ENCODE measurements at regions not wholly inside any gene's neighbourhood (a gene's known extent, or its start where the extent isn't known, plus 50 kb on each side); places are given as distances from the start of the nearest gene placed in this dataset.
A peak's percentile ranks its signal among the peaks of the same experiment; 100 is the strongest.

DNA sequence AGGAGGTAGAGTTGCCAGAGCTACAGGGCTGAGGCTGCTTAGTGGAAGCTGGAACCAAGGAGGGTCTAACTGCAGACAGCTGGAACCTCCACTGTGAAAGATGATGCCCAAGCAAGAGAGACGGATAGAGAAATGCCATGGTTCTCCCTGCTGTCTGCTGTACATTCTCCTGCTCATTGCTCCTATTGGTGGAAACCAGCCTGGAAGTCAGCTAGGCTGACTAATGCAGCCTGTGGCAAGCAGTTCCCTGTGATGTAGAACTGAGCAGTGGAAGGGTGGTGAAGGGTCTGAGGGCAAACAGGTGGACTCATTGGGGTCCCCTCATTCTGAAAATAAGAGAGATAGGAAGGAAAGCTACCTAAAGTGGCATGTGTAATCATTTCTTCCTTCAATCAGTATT, 563.6 kb downstream of the SLC4A3 start:
- WGBS, 2 donors, result 0 to 50% methylated on average over 1 of the region's 1 CpG
- intact Hi-C loops (cut with DNase I), result no loop called here
- Histone ChIP-seq H3K27ac (no peak overlapping the region), H3K4me3 (no peak overlapping the region), H3K27me3 (no peaks in the 10 kb centered on the region), H3K4me1 (no peaks in the 10 kb centered on the region), H3K36me3 (replicated peaks in 1 of 2; ENCODE audit: insufficient read depth in 1 of 2, low read depth in 2 of 2) (no peaks in the 10 kb centered on the region), H3K9me3 (no peaks in the 10 kb centered on the region)
- DNase-seq (no peak), ATAC-seq (no peak)
- TF ChIP-seq, protein P1, sequence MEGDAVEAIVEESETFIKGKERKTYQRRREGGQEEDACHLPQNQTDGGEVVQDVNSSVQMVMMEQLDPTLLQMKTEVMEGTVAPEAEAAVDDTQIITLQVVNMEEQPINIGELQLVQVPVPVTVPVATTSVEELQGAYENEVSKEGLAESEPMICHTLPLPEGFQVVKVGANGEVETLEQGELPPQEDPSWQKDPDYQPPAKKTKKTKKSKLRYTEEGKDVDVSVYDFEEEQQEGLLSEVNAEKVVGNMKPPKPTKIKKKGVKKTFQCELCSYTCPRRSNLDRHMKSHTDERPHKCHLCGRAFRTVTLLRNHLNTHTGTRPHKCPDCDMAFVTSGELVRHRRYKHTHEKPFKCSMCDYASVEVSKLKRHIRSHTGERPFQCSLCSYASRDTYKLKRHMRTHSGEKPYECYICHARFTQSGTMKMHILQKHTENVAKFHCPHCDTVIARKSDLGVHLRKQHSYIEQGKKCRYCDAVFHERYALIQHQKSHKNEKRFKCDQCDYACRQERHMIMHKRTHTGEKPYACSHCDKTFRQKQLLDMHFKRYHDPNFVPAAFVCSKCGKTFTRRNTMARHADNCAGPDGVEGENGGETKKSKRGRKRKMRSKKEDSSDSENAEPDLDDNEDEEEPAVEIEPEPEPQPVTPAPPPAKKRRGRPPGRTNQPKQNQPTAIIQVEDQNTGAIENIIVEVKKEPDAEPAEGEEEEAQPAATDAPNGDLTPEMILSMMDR (IDR thresholded peaks at IDR 0.05), result no peak
- no peak for TF ChIP-seq POLR2A (IDR thresholded peaks at IDR 0.05)

DNA sequence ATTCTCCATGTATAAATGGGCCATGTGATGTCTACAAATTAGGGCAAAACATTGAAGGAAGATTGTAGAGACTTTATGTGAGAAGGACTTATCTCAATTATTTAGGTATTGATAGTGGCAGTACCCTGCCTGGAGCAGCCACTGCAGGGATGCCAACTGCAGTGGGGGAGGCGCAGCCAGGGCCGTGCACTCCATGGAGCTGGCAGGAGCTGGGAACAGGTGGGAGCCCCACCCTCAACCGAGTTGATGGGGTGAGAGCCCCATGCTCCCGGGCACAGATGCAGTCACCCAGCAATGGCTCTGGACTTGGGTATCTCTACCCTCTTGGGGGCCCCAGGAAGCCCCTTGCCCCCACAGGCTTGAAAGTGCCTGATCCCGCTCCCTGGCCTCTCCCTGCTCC, 564.3 kb downstream of the SLC4A3 start:
- intact Hi-C loops (cut with DNase I), result no loop called here
- Histone ChIP-seq H3K27me3 (no peaks in the 10 kb centered on the region), H3K4me1 (no peaks in the 10 kb centered on the region), H3K4me3 (no peak overlapping the region), H3K27ac (no peak overlapping the region), H3K36me3 (replicated peaks in 1 of 2; ENCODE audit: insufficient read depth in 1 of 2, low read depth in 2 of 2) (no peaks in the 10 kb centered on the region), H3K9me3 (no peaks in the 10 kb centered on the region)
- ATAC-seq, result no peak
- 87 to 92% methylated on average over 3 to 5 of the region's 5 CpGs for WGBS, 2 donors
- no peak for DNase-seq
- no peak for TF ChIP-seq POLR2A (IDR thresholded peaks at IDR 0.05)

- H3K9me3 ChIP-seq, result no peaks in the 10 kb centered on the region
- WGBS, 2 donors, result 69 to 76% methylated on average over 6 of the region's 6 CpGs
- DNase-seq (no peak), ATAC-seq (no peak)
- H3K27me3 ChIP-seq, result no peaks in the 10 kb centered on the region
- no peak overlapping the region for H3K27ac ChIP-seq
- intact Hi-C loops (cut with DNase I), result no loop called here
- no peak overlapping the region for H3K4me3 ChIP-seq
- H3K36me3 ChIP-seq (replicated peaks in 1 of 2; ENCODE audit: insufficient read depth in 1 of 2, low read depth in 2 of 2), result no peaks in the 10 kb centered on the region
- H3K4me1 ChIP-seq, result no peaks in the 10 kb centered on the region
- TF ChIP-seq, protein P1 (IDR thresholded peaks at IDR 0.05), result no peak
- TF ChIP-seq POLR2A (IDR thresholded peaks at IDR 0.05), result no peak
Measured at GRCh38 chr2:220192994-220193753, 565.7 kb downstream of the SLC4A3 start.

DNA sequence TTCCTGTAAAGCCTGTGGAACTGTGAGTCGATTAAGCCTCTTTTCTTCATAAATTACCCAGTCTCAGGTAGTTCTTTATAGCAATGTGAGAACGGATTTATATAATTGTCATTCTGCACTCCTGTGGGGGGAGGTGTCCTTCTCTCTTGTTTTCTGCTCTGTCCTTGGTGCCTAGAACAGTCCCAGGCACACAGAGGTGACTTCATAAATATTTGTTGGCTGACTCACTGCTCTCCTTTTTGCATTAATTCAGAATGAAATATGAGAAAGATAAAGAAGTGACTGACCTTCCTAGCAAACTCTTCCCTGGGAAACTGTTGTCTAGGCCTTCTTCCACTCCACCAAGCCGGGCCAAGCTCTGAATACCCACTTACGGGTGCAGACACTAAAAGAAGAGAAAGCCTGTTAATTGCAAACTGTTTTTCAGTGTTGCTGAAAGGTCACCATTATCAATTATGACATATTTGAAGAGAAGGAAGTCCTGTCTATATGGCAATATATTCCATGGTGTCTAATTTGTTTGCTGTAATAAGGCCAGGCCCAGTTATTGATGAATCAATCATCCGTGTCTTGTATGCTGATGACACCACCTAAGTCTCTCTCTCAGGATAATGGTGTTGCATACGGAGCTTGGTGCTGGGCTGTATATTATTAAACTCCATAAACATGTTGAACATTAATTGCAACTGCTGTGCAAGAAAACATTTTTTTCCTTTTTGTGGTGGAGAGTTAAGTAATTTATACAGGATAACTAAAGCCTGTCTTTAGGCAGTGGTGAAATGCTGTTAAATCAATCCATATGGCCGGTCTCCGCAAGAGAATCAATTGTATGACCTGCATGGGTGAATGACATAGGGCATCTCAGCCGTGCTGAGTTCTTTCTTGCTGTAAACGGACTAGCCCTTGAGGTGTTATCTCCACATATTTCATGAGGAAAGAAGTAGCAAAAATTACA, 567.5 kb downstream of the SLC4A3 start:
- Histone ChIP-seq H3K27ac (no peak overlapping the region), H3K4me1 (no peaks in the 10 kb centered on the region), H3K36me3 (replicated peaks in 1 of 2; ENCODE audit: insufficient read depth in 1 of 2, low read depth in 2 of 2) (no peaks in the 10 kb centered on the region), H3K27me3 (no peaks in the 10 kb centered on the region), H3K9me3 (no peaks in the 10 kb centered on the region), H3K4me3 (no peak overlapping the region)
- intact Hi-C loops (cut with DNase I), result no loop called here
- ATAC-seq, result no peak
- 81 to 82% methylated on average over 10 of the region's 10 CpGs for WGBS, 2 donors
- no peak for TF ChIP-seq POLR2A (IDR thresholded peaks at IDR 0.05)
- TF ChIP-seq, protein P1 (IDR thresholded peaks at IDR 0.05), result no peak
- no peak for DNase-seq

GRCh38 chr2:220198896-220199295, 571.5 kb downstream of the SLC4A3 start:
- no peak for ATAC-seq

More at GRCh38 chr2:220198896-220199295, 571.5 kb downstream of the SLC4A3 start:
- WGBS, 2 donors, result 62 to 67% methylated on average over 7 of the region's 7 CpGs
- Histone ChIP-seq H3K4me3 (no peak overlapping the region), H3K27me3 (no peaks in the 10 kb centered on the region), H3K36me3 (replicated peaks in 1 of 2; ENCODE audit: insufficient read depth in 1 of 2, low read depth in 2 of 2) (no peaks in the 10 kb centered on the region), H3K9me3 (no peaks in the 10 kb centered on the region), H3K4me1 (no peaks in the 10 kb centered on the region), H3K27ac (no peak overlapping the region)
- TF ChIP-seq, protein P1 (IDR thresholded peaks at IDR 0.05), result no peak
- TF ChIP-seq POLR2A (IDR thresholded peaks at IDR 0.05), result no peak
- intact Hi-C loops (cut with DNase I), result no loop called here
- DNase-seq, result peak in 1 of 4 donors; percentile 21

Data from body of pancreas (tissue), 4 donors.